Caco-2 (cell line): ENCODE measurements at regions not wholly inside any gene's neighbourhood (a gene's known extent, or its start where the extent isn't known, plus 50 kb on each side); places are given as distances from the start of the nearest gene placed in this dataset.

Source experiments
- BruUV-seq: library from RNA; stranded (reverse); fragments of 400-500 nt; replicated peaks from 2 replicates; lab custom pipeline; 2021; lab: Mats Ljungman, UMichigan
- CTCF ChIA-PET: fragments of 300-600 bp; sonication (Branson Sonifier 250); formaldehyde crosslinking; loops from one replicate; lab custom pipeline; 2022; ENCODE audit warnings: antibody characterized with exemption; lab: Charles Lee
- POLR2A ChIA-PET: fragments of 300-600 bp; sonication (Branson Sonifier 250); formaldehyde crosslinking; loops from one replicate; lab custom pipeline; 2022; ENCODE audit warnings: antibody characterized with exemption; lab: Charles Lee
- DNase-seq, 2 experiments: peaks; one replicate each; pipeline versions ENCODE4 v3.0.0 to v3.0.0-alpha.2; 2020 to 2022
- H3K27me3 ChIP-seq: replicated peaks from 2 replicates; pipeline ENCODE4 v1.6.0; 2011; ENCODE audit warnings: low read length; ENCODE audit not compliant: control insufficient read depth, insufficient read depth
- H3K36me3 ChIP-seq: 2 replicates; pipeline ENCODE4 v1.5.1; 2011; ENCODE audit warnings: low read length; ENCODE audit not compliant: control insufficient read depth, insufficient read depth
- H3K4me1 ChIP-seq: fragments of 250-450 bp; sonication (Bioruptor Pico); 2 replicates; pipeline ENCODE4 v1.5.1; 2020; ENCODE audit warnings: mild to moderate bottlenecking
- H3K4me3 ChIP-seq: 2 replicates; pipeline ENCODE4 v1.5.1; 2011; ENCODE audit warnings: low read depth, mild to moderate bottlenecking, control low read depth, low read length
- H3K9me3 ChIP-seq: fragments of 250-450 bp; sonication (Bioruptor Pico); 2 replicates; pipeline ENCODE4 v1.5.1; 2020; ENCODE audit warnings: mild to moderate bottlenecking, moderate library complexity
- H3K27ac Mint-ChIP-seq: one replicate; pipeline ENCODE4 v1.8.0; 2022; ENCODE audit warnings: mixed read lengths; ENCODE audit not compliant: unreplicated experiment
- H3K27me3 Mint-ChIP-seq: one replicate; pipeline ENCODE4 v1.8.0; 2022; ENCODE audit warnings: mixed read lengths; ENCODE audit not compliant: insufficient read depth, unreplicated experiment
- H3K36me3 Mint-ChIP-seq: one replicate; pipeline ENCODE4 v1.8.0; 2022; ENCODE audit warnings: mild to moderate bottlenecking, mixed read lengths; ENCODE audit not compliant: insufficient read depth, unreplicated experiment
- H3K4me1 Mint-ChIP-seq: one replicate; pipeline ENCODE4 v1.8.0; 2022; ENCODE audit warnings: low read depth, mixed read lengths; ENCODE audit not compliant: unreplicated experiment
- H3K4me3 Mint-ChIP-seq: one replicate; pipeline ENCODE4 v1.8.0; 2022; ENCODE audit warnings: mild to moderate bottlenecking, moderate library complexity, mixed read lengths; ENCODE audit not compliant: unreplicated experiment
- H3K9me3 Mint-ChIP-seq: one replicate; pipeline ENCODE4 v1.8.0; 2022; ENCODE audit warnings: mixed read lengths; ENCODE audit not compliant: unreplicated experiment
- intact Hi-C: fragments of 100-400 bp; cut with micrococcal nuclease; formaldehyde crosslinking; loops from one replicate; pipeline ENCODE4 v1.10.0; 2022; ENCODE audit not compliant: unreplicated experiment
- TF ChIP-seq, protein P1 (sequence below), 2 experiments: fragments of 200-600 bp in 1 of 2; IDR thresholded peaks; 1 replicate in 1 of 2; 2 replicates in 1 of 2; pipeline versions ENCODE4 v1.5.1 to v1.8.0; 2011 to 2022; ENCODE audit warnings: antibody characterized with exemption in 1 of 2, control low read depth in 1 of 2, inconsistent platforms in 1 of 2, low read depth in 1 of 2, low read length in 1 of 2, mild to moderate bottlenecking in 1 of 2, moderate library complexity in 1 of 2; ENCODE audit not compliant: insufficient read depth in 1 of 2, severe bottlenecking in 1 of 2, unreplicated experiment in 1 of 2

DNA sequence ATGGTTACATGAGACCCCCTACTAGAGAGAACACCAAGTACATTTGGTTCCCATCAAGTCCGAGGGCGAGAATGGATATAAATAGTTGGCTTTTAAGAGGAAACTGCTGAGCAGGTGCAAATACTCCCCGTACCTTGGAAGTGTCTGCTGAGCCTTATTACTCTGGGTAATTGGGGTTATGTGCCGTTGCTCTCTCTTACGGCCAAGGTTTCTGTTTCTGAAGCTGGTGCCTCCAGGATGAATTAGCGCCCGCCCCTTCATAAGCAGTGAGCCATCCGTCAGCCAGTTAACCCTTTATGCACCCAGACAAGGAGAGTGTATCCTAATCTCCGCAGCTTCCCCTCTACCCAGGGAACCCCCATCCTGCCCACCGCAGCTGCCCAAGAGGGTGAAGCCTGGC lies 90.4 kb upstream of the AJAP1 start:
- ChIA-PET POLR2A (no interaction called here), CTCF (no interaction called here)
- intact Hi-C loops = no loop called here
- no peak overlapping the region for H3K4me3 Mint-ChIP-seq
- no TSS peak for BruUV-seq
- H3K9me3 Mint-ChIP-seq = no peaks in the 10 kb centered on the region
- H3K4me1 Mint-ChIP-seq = no peaks in the 10 kb centered on the region
- no peak overlapping the region for H3K4me3 ChIP-seq
- peaks cover 2% of the 10 kb centered on the region for H3K27me3 Mint-ChIP-seq
- H3K4me1 ChIP-seq = no peaks in the 10 kb centered on the region
- no peak overlapping the region for H3K27ac Mint-ChIP-seq
- H3K36me3 Mint-ChIP-seq = no peaks in the 10 kb centered on the region
- no peaks in the 10 kb centered on the region for H3K27me3 ChIP-seq
- TF ChIP-seq, protein P1, sequence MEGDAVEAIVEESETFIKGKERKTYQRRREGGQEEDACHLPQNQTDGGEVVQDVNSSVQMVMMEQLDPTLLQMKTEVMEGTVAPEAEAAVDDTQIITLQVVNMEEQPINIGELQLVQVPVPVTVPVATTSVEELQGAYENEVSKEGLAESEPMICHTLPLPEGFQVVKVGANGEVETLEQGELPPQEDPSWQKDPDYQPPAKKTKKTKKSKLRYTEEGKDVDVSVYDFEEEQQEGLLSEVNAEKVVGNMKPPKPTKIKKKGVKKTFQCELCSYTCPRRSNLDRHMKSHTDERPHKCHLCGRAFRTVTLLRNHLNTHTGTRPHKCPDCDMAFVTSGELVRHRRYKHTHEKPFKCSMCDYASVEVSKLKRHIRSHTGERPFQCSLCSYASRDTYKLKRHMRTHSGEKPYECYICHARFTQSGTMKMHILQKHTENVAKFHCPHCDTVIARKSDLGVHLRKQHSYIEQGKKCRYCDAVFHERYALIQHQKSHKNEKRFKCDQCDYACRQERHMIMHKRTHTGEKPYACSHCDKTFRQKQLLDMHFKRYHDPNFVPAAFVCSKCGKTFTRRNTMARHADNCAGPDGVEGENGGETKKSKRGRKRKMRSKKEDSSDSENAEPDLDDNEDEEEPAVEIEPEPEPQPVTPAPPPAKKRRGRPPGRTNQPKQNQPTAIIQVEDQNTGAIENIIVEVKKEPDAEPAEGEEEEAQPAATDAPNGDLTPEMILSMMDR (IDR thresholded peaks at IDR 0.05; ENCODE audit: insufficient read depth in 1 of 2, low read depth in 1 of 2, low read length in 1 of 2, severe bottlenecking in 1 of 2, unreplicated experiment in 1 of 2) = no peak
- no peaks in the 10 kb centered on the region for H3K9me3 ChIP-seq
- no peaks in the 10 kb centered on the region for H3K36me3 ChIP-seq
- no peak for DNase-seq

DNA sequence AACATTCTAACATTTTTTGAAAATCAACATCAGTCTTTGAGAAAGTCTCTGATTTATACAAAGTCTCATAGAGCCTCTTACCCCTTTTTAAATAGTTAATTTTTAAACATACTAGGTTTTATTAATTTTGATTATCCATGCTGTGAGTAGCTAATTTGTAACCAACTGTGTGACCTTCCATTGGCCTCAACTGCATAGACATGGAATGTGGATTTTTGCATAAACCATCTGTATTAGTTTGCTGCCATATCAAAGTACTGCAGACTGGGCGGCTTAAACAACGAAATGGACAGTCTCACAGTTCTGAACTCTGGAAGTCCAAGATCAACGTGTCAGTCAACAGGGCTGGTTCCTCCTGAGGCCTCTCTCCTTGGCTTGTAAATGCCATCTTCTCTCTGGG lies 89.2 kb upstream of the AJAP1 start:
- no peaks in the 10 kb centered on the region for H3K36me3 Mint-ChIP-seq
- BruUV-seq = no TSS peak
- ChIA-PET POLR2A (no interaction called here), CTCF (no interaction called here)
- no peaks in the 10 kb centered on the region for H3K4me1 Mint-ChIP-seq
- H3K27ac Mint-ChIP-seq = no peak overlapping the region
- H3K4me1 ChIP-seq = no peaks in the 10 kb centered on the region
- H3K9me3 ChIP-seq = no peaks in the 10 kb centered on the region
- peaks cover 2% of the 10 kb centered on the region for H3K27me3 Mint-ChIP-seq
- no peak for DNase-seq
- intact Hi-C loops = no loop called here
- no peaks in the 10 kb centered on the region for H3K27me3 ChIP-seq
- TF ChIP-seq, protein P1 (IDR thresholded peaks at IDR 0.05; ENCODE audit: insufficient read depth in 1 of 2, low read depth in 1 of 2, low read length in 1 of 2, severe bottlenecking in 1 of 2, unreplicated experiment in 1 of 2) = no peak
- no peaks in the 10 kb centered on the region for H3K36me3 ChIP-seq
- H3K4me3 ChIP-seq = no peak overlapping the region
- H3K9me3 Mint-ChIP-seq = no peaks in the 10 kb centered on the region
- no peak overlapping the region for H3K4me3 Mint-ChIP-seq

DNA sequence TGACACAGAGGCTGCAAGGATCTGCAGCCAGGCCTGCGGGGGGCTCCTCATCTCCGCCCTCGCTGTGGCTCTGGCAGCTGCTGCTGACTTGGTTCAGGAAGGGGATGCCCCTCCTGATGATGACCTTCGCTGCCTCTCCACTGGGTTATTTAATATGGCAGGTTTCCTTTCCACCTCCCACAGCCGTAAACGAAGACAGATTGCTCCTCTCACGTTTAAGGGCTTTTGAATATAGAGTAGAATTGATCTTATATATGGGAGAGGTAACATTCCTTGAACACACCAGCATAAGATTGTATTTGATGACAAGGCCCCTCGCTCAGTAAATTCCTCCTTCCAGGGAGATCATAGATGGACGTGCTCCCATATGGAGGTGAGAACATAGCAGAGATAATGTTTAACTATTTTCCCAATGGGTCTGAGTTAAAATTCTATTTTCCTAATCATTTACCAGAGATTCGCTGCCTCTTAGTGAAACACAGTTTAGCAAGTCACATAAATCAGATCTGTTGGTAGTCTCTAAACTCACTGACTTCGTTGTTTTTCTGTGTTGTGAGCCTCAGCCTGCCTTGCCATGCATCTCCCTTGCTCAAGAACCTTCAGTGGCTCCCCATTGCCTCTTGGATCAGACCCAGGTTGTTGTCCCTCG lies 88.5 kb upstream of the AJAP1 start:
- no peaks in the 10 kb centered on the region for H3K4me1 ChIP-seq
- H3K9me3 Mint-ChIP-seq = no peaks in the 10 kb centered on the region
- H3K27me3 Mint-ChIP-seq = peaks cover 2% of the 10 kb centered on the region
- no peaks in the 10 kb centered on the region for H3K27me3 ChIP-seq
- H3K27ac Mint-ChIP-seq = no peak overlapping the region
- TF ChIP-seq, protein P1 (IDR thresholded peaks at IDR 0.05; ENCODE audit: insufficient read depth in 1 of 2, low read depth in 1 of 2, low read length in 1 of 2, severe bottlenecking in 1 of 2, unreplicated experiment in 1 of 2) = no peak
- H3K4me1 Mint-ChIP-seq = no peaks in the 10 kb centered on the region
- H3K9me3 ChIP-seq = no peaks in the 10 kb centered on the region
- no peaks in the 10 kb centered on the region for H3K36me3 ChIP-seq
- no TSS peak for BruUV-seq
- CTCF ChIA-PET = no interaction called here
- no peak overlapping the region for H3K4me3 Mint-ChIP-seq
- H3K36me3 Mint-ChIP-seq = no peaks in the 10 kb centered on the region
- no peak for DNase-seq
- intact Hi-C loops = no loop called here
- POLR2A ChIA-PET = no interaction called here
- H3K4me3 ChIP-seq = no peak overlapping the region
